GM10248 (cell line): ENCODE measurements at regions not wholly inside any gene's neighbourhood (a gene's known extent, or its start where the extent isn't known, plus 50 kb on each side); places are given as distances from the start of the nearest gene placed in this dataset.

Source experiments
- CTCF ChIA-PET: fragments of 300-600 bp; sonication (Branson Sonifier 250); formaldehyde crosslinking; extraction: SDS; loops from one replicate; lab custom pipeline; 2021; ENCODE audit warnings: antibody characterized with exemption; lab: Yijun Ruan, JAX
- POLR2A ChIA-PET: fragments of 350-650 bp; sonication (Branson Sonifier 250); formaldehyde crosslinking; extraction: SDS; loops from one replicate; lab custom pipeline; 2020; ENCODE audit warnings: antibody characterized with exemption; lab: Yijun Ruan, JAX
- DNase-seq: peaks from one replicate; pipeline ENCODE4 v3.0.0; 2012; ENCODE audit errors: extremely low spot score
- TF ChIP-seq, protein P1 (sequence below): IDR thresholded peaks from 2 replicates; pipeline ENCODE4 v1.5.1; 2012; ENCODE audit warnings: mild to moderate bottlenecking, low read depth; ENCODE audit errors: extremely low read depth, missing control alignments, control extremely low read depth

DNA sequence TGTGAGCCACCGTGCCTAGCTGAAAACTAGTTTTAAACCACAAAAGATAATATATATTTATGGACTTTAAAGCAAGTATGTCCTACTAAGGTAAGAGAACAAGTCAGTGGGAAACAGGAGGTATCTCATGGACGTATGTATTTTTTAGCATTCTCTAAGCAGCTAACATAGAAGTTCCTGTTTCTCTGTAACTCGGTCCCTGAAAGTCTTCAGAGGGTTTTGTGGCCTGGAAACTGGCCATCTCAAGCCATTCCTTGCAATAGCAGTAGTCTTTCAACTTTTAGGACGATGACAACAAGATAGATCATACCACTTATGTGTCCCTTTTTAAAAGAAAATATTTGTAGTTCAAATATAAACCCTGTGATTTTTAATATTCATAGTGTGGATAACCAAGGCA lies 95.6 kb upstream of the RALGAPA2 start:
- ChIA-PET POLR2A (no interaction called here), CTCF (interaction anchor here (1.4 to 3.6 kb wide), 3 partner anchors 9 to 29 kb away, joined by 4 to 18 read pairs (median 5); no protein-coding TSS in a partner anchor)
- DNase-seq = no peak
- TF ChIP-seq, protein P1, sequence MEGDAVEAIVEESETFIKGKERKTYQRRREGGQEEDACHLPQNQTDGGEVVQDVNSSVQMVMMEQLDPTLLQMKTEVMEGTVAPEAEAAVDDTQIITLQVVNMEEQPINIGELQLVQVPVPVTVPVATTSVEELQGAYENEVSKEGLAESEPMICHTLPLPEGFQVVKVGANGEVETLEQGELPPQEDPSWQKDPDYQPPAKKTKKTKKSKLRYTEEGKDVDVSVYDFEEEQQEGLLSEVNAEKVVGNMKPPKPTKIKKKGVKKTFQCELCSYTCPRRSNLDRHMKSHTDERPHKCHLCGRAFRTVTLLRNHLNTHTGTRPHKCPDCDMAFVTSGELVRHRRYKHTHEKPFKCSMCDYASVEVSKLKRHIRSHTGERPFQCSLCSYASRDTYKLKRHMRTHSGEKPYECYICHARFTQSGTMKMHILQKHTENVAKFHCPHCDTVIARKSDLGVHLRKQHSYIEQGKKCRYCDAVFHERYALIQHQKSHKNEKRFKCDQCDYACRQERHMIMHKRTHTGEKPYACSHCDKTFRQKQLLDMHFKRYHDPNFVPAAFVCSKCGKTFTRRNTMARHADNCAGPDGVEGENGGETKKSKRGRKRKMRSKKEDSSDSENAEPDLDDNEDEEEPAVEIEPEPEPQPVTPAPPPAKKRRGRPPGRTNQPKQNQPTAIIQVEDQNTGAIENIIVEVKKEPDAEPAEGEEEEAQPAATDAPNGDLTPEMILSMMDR = no peak

DNA sequence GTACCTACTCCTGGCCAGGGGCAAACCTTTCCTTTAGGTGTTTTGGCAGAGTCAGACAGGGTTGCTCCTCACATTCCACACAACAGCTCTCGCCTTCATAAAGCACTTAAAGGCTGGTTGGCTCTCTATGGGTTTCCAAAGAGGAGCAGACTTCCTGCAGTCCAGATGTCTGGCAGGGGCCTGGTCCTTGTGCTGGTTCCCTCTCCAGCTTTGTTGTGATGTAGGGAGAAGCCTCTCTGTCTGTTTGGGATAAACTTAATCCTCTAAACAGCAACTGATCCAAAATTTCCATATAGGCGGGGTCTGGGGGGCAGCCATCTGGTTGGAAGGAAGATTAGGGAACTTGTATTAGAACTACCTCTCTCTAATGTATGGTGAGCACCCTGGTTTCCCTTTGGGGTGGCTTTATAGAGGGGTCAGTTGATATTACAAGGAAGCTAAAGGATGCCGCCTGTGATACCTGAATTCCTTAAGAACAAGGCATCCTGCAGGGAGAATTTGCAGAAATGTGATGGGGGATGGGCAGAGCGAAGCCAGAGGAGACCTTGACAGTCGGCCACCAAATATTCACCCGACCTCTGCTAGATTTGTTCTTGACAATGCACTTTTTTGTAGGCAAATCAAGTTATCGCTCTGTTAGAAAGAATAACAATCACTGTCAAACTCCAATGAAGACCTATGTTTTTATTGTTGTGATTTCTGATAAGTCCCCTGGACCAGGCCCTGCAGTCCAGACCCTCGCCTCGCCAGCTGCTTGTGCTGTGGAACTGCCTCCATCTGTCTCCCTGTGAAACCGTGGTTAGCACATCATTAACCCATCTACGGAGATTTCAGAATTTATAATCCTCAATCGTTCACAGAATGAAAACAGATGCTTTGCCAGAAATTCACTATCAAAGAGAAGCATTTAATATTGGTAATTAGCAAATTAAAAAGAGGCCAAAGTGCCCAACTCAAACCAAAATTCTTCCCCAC lies 94.0 kb upstream of the RALGAPA2 start:
- POLR2A ChIA-PET = no interaction called here
- TF ChIP-seq, protein P1 = no peak
- CTCF ChIA-PET = interaction anchor here (0.6 to 3.6 kb wide), 5 partner anchors 12 to 141 kb away, joined by 3 to 18 read pairs (median 4); no protein-coding TSS in a partner anchor
- no peak for DNase-seq

DNA sequence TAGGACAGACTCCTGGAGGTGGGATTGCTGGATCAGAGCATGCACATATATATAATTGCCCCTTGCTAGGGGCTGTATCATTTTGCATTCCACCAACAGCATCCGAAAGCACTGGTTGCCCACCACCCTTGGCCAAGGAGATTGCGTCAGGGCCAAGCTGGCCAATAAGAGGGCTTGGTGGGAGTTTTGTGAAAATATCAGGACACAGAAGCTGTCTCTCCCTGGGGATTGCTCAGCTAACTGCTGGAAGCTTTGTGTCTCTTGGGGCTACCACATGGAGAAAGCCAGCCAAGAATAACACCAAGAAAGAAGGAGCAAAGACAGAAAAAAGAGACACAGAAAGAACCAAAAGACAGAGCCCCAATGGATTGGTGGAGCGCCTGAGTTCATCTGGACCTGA lies 90.6 kb upstream of the RALGAPA2 start:
- ChIA-PET POLR2A (no interaction called here), CTCF (no interaction called here)
- TF ChIP-seq, protein P1 = no peak
- DNase-seq = no peak

DNA sequence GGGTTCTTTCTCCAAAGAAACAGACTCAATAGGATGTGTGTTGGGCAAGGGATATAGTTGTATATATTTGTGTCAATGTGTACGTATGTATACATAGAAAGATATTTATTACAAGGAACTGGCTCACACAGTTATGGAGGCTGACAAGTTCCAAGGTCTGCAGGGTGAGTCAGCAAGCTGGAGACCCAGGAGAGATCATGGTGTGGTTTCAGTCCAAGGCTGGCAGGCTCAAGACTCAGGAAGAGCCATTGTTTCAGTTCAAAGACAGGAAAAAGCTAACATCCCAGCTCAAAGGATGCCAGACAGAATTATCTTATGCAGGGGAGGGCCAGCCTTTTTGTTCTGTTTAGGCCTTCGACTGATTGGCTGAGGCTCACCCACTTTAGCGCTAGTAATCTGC lies 89.9 kb upstream of the RALGAPA2 start:
- DNase-seq = no peak
- TF ChIP-seq, protein P1 = no peak
- CTCF ChIA-PET = no interaction called here
- POLR2A ChIA-PET = no interaction called here

DNA sequence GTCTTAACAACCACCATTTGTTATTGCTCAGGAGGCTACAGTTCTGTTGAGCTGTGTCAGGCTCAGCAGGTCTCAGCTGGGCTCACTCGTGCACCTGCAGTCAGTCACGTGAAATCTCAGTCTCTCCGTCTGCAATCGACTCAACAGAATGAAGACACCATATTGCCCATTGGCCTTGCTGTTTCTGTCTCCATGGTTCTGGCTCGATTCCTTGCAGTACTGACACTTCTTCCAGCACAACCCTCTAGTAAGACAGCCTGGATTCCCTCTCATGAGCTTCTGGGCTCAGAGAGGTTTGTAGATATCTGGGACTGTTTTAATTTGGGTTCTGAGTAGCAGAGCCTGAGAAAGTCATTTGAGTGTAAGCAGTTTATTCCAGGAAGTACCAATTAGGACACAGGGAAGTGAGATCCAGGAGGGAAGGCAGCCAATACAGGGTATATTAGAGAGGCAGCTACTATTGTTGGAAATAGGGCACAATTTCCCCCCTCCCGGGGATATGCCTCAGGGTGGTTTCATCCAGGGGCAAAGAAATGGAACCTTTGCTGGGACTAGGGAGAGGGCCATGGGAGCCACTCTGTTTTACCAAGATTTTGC lies 87.4 kb upstream of the RALGAPA2 start:
- TF ChIP-seq, protein P1 = no peak
- CTCF ChIA-PET = interaction anchor here (1.3 to 1.9 kb wide), 2 partner anchors 8 to 19 kb away, joined by 4 to 6 read pairs; no protein-coding TSS in a partner anchor
- no peak for DNase-seq
- POLR2A ChIA-PET = no interaction called here

DNA sequence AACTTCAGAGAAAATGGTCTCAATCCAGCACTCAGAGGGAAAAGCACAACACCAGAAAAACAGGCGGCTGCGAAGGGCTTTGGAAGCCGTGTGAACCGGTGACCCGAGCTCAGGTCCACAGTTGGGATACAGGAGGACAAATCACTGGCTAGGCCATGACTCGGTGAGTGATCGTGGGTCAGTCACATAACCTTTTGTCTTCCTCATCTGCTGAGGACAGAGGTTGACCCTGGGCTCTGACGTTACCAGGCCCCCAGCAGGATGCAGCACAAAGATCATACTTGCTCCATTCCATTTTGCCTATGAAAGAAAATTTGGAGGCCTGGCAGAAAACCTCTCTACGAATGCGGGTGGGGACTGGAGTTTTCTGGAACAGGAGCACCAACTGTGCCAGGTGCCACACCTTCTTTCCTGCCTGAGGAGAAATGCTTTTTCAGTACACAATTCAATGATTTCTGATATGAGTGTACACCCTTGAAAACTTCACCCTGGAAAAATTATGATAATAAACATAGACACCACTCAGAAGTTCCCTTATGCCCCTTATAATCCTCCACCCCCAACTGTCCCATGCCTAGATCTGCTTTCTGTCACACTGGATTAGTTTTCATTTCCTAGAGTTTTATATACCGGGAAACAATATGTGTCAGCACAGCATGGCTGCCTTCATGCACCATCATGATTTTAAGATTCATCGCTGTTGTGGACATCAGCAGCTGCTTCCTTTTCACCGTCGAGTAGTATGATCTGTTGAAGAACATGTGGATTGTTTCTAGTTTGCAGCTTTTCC lies 85.3 kb upstream of the RALGAPA2 start:
- no peak for DNase-seq
- ChIA-PET CTCF (no interaction called here), POLR2A (no interaction called here)
- TF ChIP-seq, protein P1 = no peak
